Endothelial cell of umbilical vein (primary cell): ENCODE measurements at regions not wholly inside any gene's neighbourhood (a gene's known extent, or its start where the extent isn't known, plus 50 kb on each side); places are given as distances from the start of the nearest gene placed in this dataset.

Source experiments
- BruUV-seq: library from RNA; stranded (reverse); fragments of 400-500 nt; replicated peaks from 2 replicates; lab custom pipeline; 2021; lab: Mats Ljungman, UMichigan
- CTCF ChIA-PET: fragments of 300-600, 350-600 bp; sonication (Branson Sonifier 250); formaldehyde crosslinking; loops from one replicate; lab custom pipeline; 2021; ENCODE audit warnings: antibody characterized with exemption, inconsistent platforms; lab: Charles Lee
- POLR2A ChIA-PET: fragments of 300-600, 350-600 bp; sonication (Branson Sonifier 250); formaldehyde crosslinking; loops from one replicate; lab custom pipeline; 2021; ENCODE audit warnings: antibody characterized with exemption, inconsistent platforms; lab: Charles Lee
- DNase-seq: peaks from one replicate; pipeline ENCODE4 v3.0.0-alpha.2; 2011; ENCODE audit warnings: low read depth, low spot score
- FAIRE-seq: peaks from 2 replicates; lab custom pipeline; 2011; peaks lifted over from hg19 to GRCh38; lab: Jason Lieb, UNC
- H2AFZ ChIP-seq: 2 replicates; pipeline ENCODE4 v1.6.0; 2012; ENCODE audit warnings: low read depth, low read length, control low read depth, inconsistent platforms
- H3K27ac ChIP-seq: 2 replicates; pipeline ENCODE4 v1.5.1; 2011; ENCODE audit warnings: low read depth, mild to moderate bottlenecking, control low read depth, low read length, moderate library complexity; ENCODE audit not compliant: insufficient read depth
- H3K27me3 ChIP-seq, 2 experiments: 2 replicates each; pipeline versions ENCODE4 v1.6.0 to v1.6.1; 2011; ENCODE audit warnings: low read length in 2 of 2, mixed read lengths in 1 of 2; ENCODE audit not compliant: control insufficient read depth in 2 of 2, insufficient read depth in 2 of 2
- H3K36me3 ChIP-seq, 2 experiments: 2 replicates in 1 of 2; 3 replicates in 1 of 2; pipeline ENCODE4 v1.5.1; 2011; ENCODE audit warnings: low read length in 2 of 2, mild to moderate bottlenecking in 1 of 2, moderate library complexity in 1 of 2; ENCODE audit not compliant: control insufficient read depth in 2 of 2, insufficient read depth in 2 of 2; ENCODE audit errors: extremely low read depth in 1 of 2
- H3K4me1 ChIP-seq: 3 replicates; pipeline ENCODE4 v1.5.1; 2011; ENCODE audit warnings: mild to moderate bottlenecking, low read length; ENCODE audit not compliant: control insufficient read depth, insufficient read depth; ENCODE audit errors: extremely low read depth
- H3K4me2 ChIP-seq: 2 replicates; pipeline ENCODE4 v1.6.1; 2011; ENCODE audit warnings: low read length, control low read depth, mixed read lengths; ENCODE audit not compliant: insufficient read depth
- H3K4me3 ChIP-seq, 3 experiments: fragments of 200-600 bp in 1 of 3; sonication (generic), shearing (Covaris generic) in 1 of 3; replicated peaks in 1 of 3; 2 replicates each; pipeline ENCODE4 v1.5.1; 2011 to 2016; ENCODE audit warnings: control low read depth in 3 of 3, low read length in 3 of 3, mild to moderate bottlenecking in 2 of 3, inconsistent platforms in 1 of 3, low read depth in 1 of 3, moderate library complexity in 1 of 3; ENCODE audit not compliant: insufficient read depth in 1 of 3
- H3K79me2 ChIP-seq: 2 replicates; pipeline ENCODE4 v1.6.0; 2012; ENCODE audit warnings: low read length, inconsistent platforms; ENCODE audit not compliant: control insufficient read depth, insufficient read depth
- H3K9ac ChIP-seq: replicated peaks from 2 replicates; pipeline ENCODE3; 2011; ENCODE audit warnings: low read length, control low read depth; ENCODE audit not compliant: insufficient read depth; ENCODE audit errors: extremely low read depth
- H3K9me1 ChIP-seq: replicated peaks from 3 replicates; pipeline ENCODE4 v1.6.0; 2011; ENCODE audit warnings: mild to moderate bottlenecking, low read length; ENCODE audit not compliant: control insufficient read depth, insufficient read depth; ENCODE audit errors: extremely low read depth
- H3K9me3 ChIP-seq: replicated peaks from 2 replicates; pipeline ENCODE4 v1.5.1; 2012; ENCODE audit warnings: low read length, inconsistent platforms; ENCODE audit not compliant: control insufficient read depth, insufficient read depth
- H4K20me1 ChIP-seq: replicated peaks from 2 replicates; pipeline ENCODE3; 2011; ENCODE audit warnings: mild to moderate bottlenecking, low read length; ENCODE audit not compliant: control insufficient read depth, insufficient read depth; ENCODE audit errors: extremely low read depth
- CTCF ChIP-seq, 2 donors: IDR thresholded peaks; 1 replicate in 1 of 2; 2 replicates in 1 of 2; pipeline ENCODE4 v1.5.1; 2011; ENCODE audit warnings: low read length in 2 of 2, mild to moderate bottlenecking in 2 of 2, moderate library complexity in 2 of 2, control low read depth in 1 of 2, inconsistent platforms in 1 of 2, low read depth in 1 of 2; ENCODE audit not compliant: insufficient read depth in 1 of 2; ENCODE audit errors: extremely low read depth in 1 of 2
- EZH2 ChIP-seq: IDR thresholded peaks from 2 replicates; pipeline ENCODE4 v1.6.1; 2012; ENCODE audit warnings: borderline replicate concordance, low read depth, mild to moderate bottlenecking, moderate library complexity, low read length, inconsistent platforms; ENCODE audit not compliant: severe bottlenecking
- FOS ChIP-seq: IDR thresholded peaks from 2 replicates; pipeline ENCODE4 v1.6.1; 2011; ENCODE audit warnings: mild to moderate bottlenecking, low read length, moderate library complexity, borderline replicate concordance; ENCODE audit not compliant: insufficient read depth
- GATA2 ChIP-seq: IDR thresholded peaks from 2 replicates; pipeline ENCODE4 v1.7.0; 2011; ENCODE audit warnings: low read depth, mild to moderate bottlenecking, moderate library complexity, mixed read lengths, low read length; ENCODE audit not compliant: insufficient read length, insufficient read depth
- JUN ChIP-seq: IDR thresholded peaks from 2 replicates; pipeline ENCODE4 v1.6.1; 2011; ENCODE audit warnings: borderline replicate concordance, low read depth; ENCODE audit not compliant: insufficient read length, insufficient read depth
- MYC ChIP-seq: IDR thresholded peaks from one replicate; pipeline ENCODE4 v1.6.1; 2011; ENCODE audit warnings: mild to moderate bottlenecking, low read depth, low read length
- POLR2A ChIP-seq: IDR thresholded peaks from 2 replicates; pipeline ENCODE4 v1.6.1; 2012; ENCODE audit warnings: low read depth, mild to moderate bottlenecking, control low read depth, low read length
- POLR2AphosphoS5 ChIP-seq: IDR thresholded peaks from 2 replicates; pipeline ENCODE4 v1.6.1; 2012; ENCODE audit warnings: low read depth, mild to moderate bottlenecking, control low read depth, low read length, moderate library complexity; ENCODE audit not compliant: insufficient read depth
- dilution Hi-C: fragments of 300-500 bp; cut with MboI; formaldehyde crosslinking; loops from one replicate; pipeline ENCODE4 v1.15.0; 2019; ENCODE audit warnings: low sequenced_read_pairs; ENCODE audit not compliant: extremely low pct_ligation_motif_present
- intact Hi-C: fragments of 100-400 bp; cut with micrococcal nuclease; formaldehyde crosslinking; loops from one replicate; pipeline ENCODE4 v1.10.0; 2022
- TF ChIP-seq, protein P1 (sequence below): IDR thresholded peaks from 2 replicates; pipeline ENCODE4 v1.6.1; 2011; ENCODE audit not compliant: insufficient read depth, insufficient read length

- no peaks in the 10 kb centered on the region for H3K9me3 ChIP-seq
- dilution Hi-C loops: no loop called here
These were observed 1107.1 kb upstream of the EPHA6 start for GRCh38 chr3:95707268-95707667.

DNA sequence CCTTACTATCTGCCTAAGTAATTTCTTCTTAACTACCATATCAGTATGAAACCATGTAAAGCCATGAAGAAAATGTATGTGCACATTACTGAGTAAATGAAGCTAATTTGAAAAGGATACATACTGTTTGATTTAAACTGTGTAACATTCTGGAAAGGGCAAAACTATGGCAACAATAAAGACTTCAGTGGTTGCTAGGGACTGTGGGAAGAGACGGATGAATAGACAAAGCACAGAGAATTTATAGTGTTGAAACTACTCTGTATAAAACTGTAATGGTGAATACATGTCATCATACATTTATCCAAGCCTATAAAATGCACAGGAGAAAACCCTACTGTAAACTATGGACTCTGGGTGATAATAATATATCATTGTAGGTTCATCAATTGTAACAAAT is 1103.7 kb upstream of the EPHA6 start:
- no TSS peak for BruUV-seq
- H3K4me1 ChIP-seq: no peaks in the 10 kb centered on the region
- no peak overlapping the region for H2AFZ ChIP-seq
- no peaks in the 10 kb centered on the region for H3K9me3 ChIP-seq
- no peak overlapping the region for H3K4me2 ChIP-seq
- H4K20me1 ChIP-seq: no peaks in the 10 kb centered on the region
- H3K79me2 ChIP-seq: no peaks in the 10 kb centered on the region
- no peaks in the 10 kb centered on the region for H3K36me3 ChIP-seq
- DNase-seq (no peak), FAIRE-seq (no peak)
- intact Hi-C loops: no loop called here
- CTCF ChIA-PET: no interaction called here
- no peak overlapping the region for H3K4me3 ChIP-seq
- H3K27ac ChIP-seq: no peak overlapping the region
- no peak overlapping the region for H3K9ac ChIP-seq
- no peaks in the 10 kb centered on the region for H3K27me3 ChIP-seq
- dilution Hi-C loops: no loop called here
- POLR2A ChIA-PET: no interaction called here
- no peaks in the 10 kb centered on the region for H3K9me1 ChIP-seq
- TF ChIP-seq GATA2 (no peak), FOS (no peak), EZH2 (no peak), MYC (no peak), POLR2A (no peak), CTCF (IDR thresholded peaks at IDR 0.05; ENCODE audit: extremely low read depth in 1 of 2, insufficient read depth in 1 of 2, low read depth in 1 of 2, low read length in 2 of 2) (no peak), JUN (no peak), POLR2AphosphoS5 (no peak)
- TF ChIP-seq, protein P1, sequence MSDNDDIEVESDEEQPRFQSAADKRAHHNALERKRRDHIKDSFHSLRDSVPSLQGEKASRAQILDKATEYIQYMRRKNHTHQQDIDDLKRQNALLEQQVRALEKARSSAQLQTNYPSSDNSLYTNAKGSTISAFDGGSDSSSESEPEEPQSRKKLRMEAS: no peak

More at GRCh38 chr3:95707268-95707667, 1107.1 kb upstream of the EPHA6 start:
- Histone ChIP-seq H3K36me3 (no peaks in the 10 kb centered on the region), H3K27ac (no peak overlapping the region), H3K27me3 (no peaks in the 10 kb centered on the region), H2AFZ (no peak overlapping the region), H3K4me1 (no peaks in the 10 kb centered on the region), H3K9me1 (no peaks in the 10 kb centered on the region), H3K79me2 (no peaks in the 10 kb centered on the region), H3K9ac (no peak overlapping the region), H4K20me1 (no peaks in the 10 kb centered on the region), H3K4me3 (no peak overlapping the region), H3K4me2 (no peak overlapping the region)
- intact Hi-C loops: no loop called here
- TF ChIP-seq CTCF (IDR thresholded peaks at IDR 0.05; ENCODE audit: extremely low read depth in 1 of 2, insufficient read depth in 1 of 2, low read depth in 1 of 2, low read length in 2 of 2): no peak
- POLR2A ChIA-PET: no interaction called here
- FAIRE-seq: no peak
- no TSS peak for BruUV-seq
- CTCF ChIA-PET: interaction anchor here (0.9 kb wide), 1 partner anchor 10 kb away, joined by 3 read pairs; no protein-coding TSS in a partner anchor
- DNase-seq: no peak
